HG02571 (cell line): ENCODE measurements at regions not wholly inside any gene's neighbourhood (a gene's known extent, or its start where the extent isn't known, plus 50 kb on each side); places are given as distances from the start of the nearest gene placed in this dataset.
"Not testable (repeated sequence)": the region's sequence is repeated elsewhere in the genome, so short reads cannot be mapped to it uniquely, and the experiment has no call there.

Experiments
- ATAC-seq: cut with Tn5 transposase; IDR thresholded peaks from one replicate; pipeline ENCODE4 v1.9.1; 2021; ENCODE audit warnings: mild to moderate bottlenecking, moderate library complexity; ENCODE audit not compliant: unreplicated experiment

DNA sequence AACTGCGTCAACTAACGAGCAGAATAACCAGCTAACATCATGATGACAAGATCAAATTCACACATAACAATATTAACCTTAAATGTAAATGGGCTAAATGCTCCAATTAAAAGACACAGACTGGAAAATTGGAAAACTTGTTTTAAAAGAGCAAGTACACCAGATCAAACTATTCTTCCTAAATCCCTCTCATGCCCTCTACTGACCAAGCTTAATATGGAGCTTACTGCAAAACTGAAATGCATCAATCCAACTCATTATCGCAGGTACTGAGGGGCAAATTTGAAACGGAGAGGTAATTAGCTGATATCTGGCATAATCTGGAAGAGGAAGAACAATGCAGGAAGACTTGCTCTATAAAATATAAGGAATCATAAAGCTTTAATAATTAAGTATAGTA is 1223.8 kb downstream of the NXPH1 start:
- no peak for ATAC-seq

DNA sequence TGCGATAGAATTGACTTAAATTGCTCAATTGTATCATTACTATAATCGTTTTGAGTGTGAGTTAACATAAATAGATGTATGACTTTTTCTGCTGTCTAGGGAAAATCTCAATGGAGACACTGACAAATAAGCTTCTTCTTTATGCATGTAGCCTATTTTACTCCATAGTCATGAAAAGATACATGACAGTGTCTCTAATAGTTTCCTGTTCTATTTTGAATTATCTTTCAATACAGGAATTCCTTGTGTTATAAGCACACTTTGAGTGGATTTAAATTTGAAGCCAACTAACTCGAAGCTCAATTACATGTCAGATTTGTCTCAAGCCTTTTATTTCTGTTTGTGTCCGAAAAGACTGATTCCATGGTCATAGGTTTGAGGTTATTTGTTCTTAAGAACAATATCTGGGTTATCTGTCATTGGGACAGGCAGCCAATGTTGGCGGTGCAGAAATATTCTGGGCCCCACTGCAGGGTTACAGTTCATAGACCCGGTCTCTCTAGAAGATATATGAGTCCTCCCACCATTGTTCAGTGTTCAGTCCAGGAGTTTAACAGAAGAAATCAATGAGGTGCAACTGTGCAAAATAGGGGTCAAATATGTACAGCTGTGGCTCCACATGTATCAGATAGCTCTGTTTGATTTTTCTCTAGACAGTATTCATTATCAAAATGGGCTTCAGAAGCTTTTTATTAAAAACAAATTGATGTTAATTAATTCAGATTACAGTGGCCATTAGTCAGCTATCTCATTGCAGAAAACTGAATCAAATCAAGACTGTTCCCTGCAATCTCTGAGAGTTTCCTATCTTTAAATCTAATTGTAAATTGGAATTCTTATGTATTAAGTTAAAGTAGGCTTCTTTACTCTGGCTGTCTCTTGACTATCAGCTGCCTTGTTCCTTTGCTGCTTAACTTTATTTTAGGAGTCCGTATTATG is 1238.8 kb downstream of the NXPH1 start:
- ATAC-seq, result no peak

DNA sequence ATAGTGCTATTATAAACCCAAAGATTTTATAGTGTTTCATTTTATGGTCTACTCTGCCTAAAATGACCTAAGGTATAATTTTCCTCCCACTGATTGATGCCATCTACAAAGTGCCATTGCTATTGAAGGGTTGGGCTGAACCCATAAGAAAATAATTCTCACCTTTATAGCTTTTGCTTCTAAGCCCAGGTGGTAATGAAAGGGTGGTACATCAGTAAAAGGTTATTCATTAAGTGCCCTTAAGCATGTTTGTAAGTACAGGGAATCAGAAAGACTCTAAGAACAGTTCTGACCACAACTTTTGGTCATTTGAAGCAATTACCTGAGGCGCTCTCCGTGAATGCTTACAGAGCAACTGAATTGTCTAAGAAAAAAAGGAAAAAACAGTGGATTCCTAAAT is 1247.3 kb downstream of the NXPH1 start:
- no peak for ATAC-seq

DNA sequence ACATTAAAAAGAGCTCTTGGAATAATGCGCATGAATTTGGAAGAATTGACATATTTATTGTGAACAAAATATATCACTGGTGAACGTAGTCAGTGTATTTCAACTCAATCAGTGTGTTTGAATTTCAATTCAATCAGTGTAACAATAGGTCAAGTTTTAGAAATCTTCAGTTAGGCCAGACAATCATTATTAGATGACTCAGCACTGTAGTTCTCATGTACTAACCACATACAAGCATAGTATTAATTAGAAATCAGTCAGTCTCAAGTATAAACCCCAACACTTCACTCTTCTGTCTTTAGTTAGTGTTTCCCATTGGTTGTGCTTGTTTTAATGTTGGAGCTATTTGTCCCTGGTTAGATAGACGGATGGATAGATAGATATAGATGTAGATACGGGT is 1247.9 kb downstream of the NXPH1 start:
- no peak for ATAC-seq

DNA sequence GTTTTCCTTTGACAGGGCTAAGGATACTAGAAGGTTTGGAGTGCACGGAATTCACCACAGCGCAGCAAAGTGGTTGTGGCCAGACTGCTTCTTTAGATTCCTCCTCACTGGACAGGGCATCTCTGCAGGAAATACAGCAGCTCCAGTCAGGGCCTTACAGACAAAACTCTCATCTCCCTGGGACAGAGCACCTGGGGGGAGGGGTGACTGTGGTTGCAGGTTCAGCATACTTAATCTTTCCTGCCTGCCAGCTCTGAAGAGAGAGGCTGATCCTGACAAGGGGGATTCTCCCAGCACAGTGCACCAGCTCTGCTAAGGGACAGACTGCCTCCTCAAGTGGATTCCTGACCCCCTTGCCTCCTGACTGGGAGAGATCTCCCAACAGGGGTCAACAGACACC is 1257.9 kb downstream of the NXPH1 start:
- ATAC-seq, result no peak

DNA sequence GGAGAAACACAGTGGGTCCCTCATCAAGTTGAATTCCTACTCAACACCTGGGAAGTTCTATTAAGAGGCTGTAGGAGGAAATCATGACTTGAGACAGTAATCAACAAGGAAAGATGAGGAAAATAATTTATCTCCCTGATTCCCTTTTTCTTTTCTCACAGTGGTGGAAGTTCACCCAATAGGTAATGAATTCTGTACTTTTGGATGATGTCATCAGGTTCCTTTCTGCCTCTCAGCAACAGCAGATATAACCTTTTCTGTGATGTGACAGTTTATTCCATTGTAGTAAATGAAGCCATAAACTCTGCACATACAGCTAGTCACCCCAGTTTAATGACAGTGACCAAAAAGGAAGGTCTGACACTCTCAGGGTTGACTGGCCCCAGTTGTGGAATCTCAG is 1265.0 kb downstream of the NXPH1 start:
- ATAC-seq, result no peak

DNA sequence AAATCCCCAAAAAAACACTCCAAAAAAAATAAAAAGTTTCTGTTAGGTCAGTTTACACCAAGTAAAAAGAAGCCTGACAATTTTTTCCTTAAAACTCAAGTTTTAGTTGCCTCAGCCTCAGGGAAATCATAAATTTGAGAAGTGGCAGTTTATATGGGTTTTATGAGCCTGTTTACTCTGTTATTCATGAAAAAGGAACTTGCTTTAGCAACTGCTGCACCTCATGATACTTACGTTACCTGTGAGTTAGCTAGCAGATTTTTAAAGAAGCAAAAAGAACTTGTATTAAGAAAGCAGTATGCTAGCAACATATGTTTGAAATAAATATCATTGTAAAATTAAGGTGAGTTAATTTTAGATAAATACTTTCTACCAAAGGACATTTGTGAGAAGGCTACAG is 1264.5 kb upstream of the PHF14 start:
- ATAC-seq, result no peak

DNA sequence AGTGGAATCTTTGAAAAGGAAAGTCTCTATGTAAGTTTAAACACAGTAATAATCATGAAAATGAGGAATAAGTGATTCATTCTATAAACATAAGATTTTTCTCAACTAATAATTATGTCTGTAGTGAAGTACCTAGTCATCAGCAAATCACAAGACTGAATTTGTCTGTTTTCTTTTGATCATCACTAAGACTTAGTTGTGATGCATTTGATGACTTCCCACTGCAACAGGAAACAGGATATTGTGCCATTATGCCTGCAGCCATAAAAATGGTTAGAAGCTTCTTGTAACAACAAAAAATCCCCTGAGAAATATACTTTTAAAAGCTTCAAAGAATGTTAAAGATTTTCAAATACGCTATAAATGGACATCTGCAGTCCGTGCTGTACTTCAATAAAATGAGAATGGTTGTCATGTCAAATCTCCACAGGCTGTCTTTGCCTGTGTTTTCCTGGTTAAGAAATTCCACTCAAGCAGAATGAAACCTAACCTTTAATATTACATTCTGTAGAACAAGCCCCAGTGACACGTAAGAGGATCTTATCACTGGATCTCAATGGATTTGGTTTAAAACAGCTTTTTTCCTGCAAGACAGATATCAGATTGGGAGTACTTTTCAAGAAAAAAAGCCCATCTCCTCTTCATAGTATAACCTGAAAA is 1262.3 kb upstream of the PHF14 start:
- no peak for ATAC-seq

DNA sequence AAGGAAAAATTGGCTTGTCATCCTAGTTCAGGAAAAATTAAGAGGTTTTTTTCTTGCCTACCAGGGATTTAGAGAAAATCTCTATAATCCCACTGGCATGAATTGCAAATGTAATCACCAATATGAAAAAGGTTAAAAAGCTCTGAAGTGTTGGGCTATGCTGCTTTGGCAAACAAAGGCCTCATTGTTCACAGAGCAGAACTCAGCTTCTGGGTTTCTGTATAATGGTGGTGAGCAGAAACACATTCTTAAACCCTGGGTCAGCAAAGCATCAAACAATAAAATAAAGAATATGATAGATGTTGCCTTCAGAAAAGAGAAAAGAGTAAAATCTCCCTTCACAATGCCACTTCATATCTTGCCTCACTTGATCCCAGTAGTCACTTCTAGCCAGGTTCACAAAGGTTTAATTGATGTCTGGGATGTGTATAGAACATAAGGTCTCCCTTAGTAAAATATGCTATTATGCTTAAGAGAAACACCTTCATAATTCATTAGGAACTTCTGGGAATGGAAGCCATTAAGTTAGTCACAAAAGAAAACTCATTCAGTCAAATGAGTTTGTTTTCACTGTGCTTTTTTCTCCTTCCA is 1255.5 kb upstream of the PHF14 start:
- no peak for ATAC-seq

DNA sequence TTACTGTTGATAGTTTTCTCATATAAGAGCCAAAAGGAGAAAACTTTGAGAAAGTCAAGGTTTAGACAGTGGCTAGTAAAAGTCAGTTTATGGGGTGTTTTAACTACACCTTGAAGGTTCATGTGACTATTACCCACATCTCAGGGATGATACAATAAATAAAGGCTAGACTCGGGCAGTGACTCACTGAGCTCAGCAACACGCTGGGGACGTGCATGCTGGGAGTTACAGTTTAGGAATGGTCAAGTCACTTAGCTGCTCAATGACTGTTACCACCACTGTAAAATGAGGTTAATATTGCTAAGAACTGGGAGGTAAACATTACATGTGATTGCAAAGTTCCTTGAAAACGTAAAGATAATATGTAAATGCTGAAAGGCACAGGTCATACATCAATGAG is 1254.4 kb upstream of the PHF14 start:
- ATAC-seq, result no peak

DNA sequence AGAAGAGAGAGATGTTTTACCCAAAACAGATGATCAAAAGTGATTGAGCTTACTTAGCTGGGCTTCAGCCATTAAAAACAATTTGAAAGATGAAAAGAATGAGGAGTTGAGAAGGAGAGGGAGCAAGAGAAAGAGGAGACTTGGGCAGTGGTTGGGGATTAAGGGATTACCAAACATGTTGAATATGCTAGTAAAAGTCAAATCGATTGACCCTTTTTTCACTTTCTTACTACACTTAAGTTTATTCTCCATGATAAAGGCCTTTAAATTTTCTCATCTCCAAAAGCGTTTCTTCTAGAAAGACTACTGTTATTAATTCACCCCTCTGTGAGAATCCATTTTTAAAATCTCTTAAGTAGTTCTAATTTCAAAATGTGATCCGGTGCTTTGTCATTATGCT is 1254.0 kb upstream of the PHF14 start:
- ATAC-seq, result no peak

DNA sequence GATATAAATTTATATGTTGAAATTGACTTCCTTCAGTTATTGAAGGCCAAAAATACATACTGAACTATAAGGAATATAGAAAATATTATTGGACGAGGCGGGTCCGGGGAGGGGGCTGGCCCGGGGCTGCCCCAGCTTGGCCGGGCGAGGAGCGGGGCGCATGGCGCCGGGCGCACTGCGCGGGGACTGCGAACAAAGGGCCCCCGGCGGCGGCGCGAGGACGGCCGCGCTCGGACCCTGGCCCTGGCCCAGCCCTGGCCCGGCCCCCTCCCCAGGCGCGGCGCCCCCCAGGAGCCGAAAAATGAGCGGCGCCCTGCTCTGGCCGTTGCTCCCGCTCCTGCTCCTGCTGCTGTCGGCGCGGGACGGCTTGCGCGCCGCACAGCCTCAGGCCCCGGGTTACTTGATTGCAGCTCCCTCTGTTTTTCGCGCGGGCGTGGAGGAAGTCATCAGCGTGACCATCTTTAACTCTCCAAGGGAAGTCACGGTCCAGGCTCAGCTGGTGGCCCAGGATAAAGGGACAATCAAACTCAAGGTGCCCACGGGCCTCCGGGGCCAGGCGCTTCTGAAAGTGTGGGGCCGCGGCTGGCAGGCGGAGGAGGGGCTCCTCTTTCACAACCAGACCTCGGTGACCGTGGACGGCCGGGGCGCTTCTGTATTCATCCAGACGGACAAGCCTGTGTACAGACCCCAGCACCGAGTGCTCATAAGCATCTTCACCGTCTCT is 1247.6 kb upstream of the PHF14 start:
- not testable (repeated sequence) for ATAC-seq

DNA sequence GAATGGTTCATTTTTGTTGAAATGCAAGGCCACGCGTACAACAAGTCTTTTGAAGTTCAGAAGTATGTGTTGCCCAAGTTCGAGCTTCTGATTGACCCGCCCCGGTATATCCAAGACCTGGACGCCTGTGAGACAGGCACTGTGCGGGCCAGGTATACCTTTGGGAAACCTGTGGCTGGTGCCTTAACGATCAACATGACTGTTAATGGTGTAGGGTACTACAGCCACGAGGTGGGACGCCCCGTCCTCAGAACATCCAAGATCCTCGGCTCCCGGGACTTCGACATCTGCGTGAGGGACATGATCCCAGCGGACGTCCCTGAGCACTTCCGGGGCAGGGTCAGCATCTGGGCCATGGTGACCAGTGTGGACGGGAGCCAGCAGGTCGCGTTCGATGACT is 1246.9 kb upstream of the PHF14 start:
- ATAC-seq, result not testable (repeated sequence)

DNA sequence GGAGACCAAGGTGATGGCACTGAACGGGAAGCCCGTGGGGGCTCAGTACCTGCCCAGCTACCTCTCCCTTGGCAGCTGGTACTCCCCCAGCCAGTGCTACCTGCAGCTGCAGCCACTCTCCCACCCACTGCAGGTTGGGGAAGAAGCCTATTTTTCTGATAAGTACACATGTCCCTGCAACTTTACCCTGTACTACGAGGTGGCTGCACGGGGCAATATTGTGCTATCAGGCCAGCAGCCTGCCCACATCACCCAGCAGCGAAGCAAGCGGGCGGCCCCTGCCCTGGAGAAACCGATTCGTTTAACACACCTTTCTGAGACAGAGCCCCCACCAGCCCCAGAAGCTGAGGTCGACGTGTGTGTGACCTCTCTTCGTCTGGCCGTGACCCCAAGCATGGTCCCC is 1246.2 kb upstream of the PHF14 start:
- not testable (repeated sequence) for ATAC-seq

DNA sequence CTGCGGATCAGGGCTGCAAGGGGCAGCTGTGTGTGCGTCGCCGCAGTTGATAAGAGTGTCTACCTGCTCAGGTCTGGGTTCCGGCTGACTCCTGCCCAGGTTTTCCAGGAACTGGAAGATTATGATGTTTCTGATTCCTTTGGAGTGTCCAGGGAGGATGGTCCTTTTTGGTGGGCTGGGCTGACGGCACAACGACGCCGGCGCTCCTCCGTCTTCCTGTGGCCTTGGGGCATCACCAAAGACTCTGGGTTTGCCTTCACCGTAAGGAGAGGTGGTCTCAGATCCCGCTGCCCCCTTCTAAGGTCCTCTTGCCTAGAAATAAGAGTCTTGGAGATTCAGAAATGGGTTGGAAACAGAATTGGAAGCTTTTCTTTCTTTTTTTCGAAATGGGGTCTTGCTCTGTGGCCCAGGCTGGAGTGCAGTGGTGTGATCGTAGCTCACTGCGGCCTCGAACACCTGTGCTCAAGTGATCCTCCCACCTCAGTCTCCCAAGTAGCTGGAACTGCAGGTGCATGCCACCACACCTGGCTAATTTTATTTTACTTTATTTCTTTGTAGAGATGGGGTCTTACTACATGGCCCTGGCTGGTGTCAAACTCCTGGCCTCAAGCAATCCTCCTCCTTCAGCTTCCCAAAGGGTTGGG is 1245.5 kb upstream of the PHF14 start:
- ATAC-seq, result not testable (repeated sequence)

DNA sequence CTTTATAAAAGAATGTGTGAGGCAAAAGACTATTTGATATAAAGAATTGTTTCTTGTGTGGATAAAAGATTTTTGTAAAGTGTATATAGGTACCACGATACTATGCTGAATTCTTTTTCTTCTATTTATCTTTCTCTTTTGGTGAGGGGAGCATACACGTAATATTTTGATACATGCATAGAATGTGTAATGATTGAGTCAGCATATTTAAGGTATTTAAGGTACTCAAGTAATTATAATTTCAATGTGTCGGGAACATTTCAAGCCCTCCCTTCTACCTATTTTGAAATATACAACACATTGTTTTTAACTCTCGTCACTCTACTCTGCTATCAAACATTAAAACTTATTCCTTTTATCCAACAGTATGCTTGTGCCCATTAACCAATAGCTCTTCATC is 1221.6 kb upstream of the PHF14 start:
- no peak for ATAC-seq

DNA sequence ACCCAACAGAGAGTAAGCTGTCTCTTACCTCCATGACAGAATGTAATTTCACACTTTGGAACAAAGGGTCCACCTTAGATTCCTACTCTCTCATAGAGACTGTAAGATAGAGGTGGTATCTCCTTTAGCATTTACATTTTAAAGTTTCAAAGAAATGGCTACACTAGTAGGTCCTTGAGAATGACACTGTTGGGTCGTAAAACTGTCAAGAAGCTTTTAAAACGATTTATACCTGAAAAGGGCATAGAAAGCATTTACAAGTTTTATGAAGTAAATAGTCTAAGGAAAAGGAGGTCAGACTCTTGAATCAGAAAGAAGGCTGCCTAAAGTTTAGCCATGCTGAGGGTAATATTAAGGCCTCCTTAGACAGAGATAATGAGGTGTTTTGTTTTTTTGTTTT is 1212.4 kb upstream of the PHF14 start:
- no peak for ATAC-seq

DNA sequence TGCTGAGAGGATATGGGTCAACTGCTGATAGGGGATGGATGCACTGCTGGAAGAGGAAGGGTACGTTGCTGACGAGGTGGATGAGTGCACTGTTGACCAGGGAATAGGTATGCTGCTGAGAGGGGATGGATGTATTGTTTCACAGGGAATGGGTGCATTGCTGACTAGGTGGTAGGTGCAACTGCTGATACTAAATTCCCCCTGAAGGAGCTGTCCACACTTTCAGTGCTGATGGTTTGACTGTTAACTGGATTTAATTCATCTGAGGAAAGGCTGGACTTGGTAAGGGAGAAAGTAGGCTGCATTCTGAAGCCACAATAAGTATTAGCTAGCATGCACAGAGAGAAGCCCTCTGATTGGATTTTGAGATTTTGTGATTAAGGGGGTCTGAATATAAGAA is 1196.8 kb upstream of the PHF14 start:
- no peak for ATAC-seq

DNA sequence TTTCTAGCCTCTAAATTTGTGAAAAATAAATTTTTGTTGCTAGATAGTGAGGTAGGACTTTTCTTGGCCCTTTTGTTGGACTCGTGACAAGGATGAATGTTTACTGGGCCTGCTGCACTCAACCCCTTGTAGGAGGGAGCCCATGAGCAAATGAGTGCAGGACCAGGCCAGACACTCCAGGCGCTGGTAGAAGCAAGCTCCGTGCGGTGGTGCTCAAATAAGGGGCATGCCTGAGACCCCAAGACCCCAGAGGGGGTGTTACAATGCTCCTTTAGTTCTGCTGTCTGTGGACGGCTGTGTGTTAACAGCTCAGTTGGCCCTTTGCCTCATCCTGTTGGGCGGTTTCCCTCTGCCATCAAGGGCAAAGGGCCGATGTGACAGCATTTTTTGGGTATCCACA is 1195.3 kb upstream of the PHF14 start:
- ATAC-seq, result no peak

DNA sequence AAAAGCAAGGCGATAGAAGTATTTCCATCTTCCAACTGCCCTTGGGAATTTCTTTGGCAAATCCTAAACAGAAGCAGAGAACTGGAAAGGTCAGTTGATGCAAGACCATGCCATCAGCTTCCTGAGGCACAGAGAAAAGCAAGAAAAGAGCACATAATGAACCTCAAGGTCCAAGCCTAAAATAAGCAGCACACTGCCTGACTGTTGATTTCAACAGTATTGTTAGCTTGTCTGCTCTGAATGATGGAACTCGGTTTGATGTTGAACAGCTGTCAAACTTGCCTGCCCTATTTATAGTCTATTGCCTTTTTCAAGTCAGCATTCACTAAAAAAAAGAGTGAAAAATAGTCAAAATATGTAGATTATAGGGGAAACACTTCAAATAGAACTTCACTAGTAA is 1192.0 kb upstream of the PHF14 start:
- no peak for ATAC-seq

DNA sequence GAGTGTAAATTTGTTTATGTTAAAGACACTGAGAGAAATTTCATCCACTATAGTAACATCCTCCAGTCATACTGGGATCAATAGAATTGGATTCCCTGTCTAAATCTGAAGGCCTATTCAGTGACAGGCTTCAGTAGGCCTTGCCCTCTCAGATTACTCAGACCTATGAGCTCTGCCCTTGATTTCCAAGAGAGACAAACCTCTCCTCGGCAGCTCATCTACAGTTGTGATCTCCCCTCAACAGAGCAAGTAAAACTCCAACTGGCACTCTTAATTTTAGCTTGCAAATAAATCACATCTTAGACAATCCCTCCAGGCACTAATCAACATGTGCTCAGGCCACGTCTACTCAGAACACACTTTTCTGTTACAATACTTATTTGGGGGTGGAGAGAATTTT is 1191.4 kb upstream of the PHF14 start:
- no peak for ATAC-seq
